Immature natural killer cell (primary cell): ENCODE measurements at regions not wholly inside any gene's neighbourhood (a gene's known extent, or its start where the extent isn't known, plus 50 kb on each side); places are given as distances from the start of the nearest gene placed in this dataset.

Experiments
- DNase-seq, 3 donors: peaks; one replicate each; pipeline ENCODE4 v3.0.0; 2022; ENCODE audit warnings: mixed read lengths in 1 of 3
- H3K27ac Mint-ChIP-seq, 6 donors: one replicate each; pipeline ENCODE4 v1.8.0; 2020; ENCODE audit warnings: mixed read lengths in 6 of 6, mild to moderate bottlenecking in 5 of 6, inconsistent platforms in 4 of 6, moderate library complexity in 3 of 6
- H3K27me3 Mint-ChIP-seq, 3 donors: one replicate each; pipeline ENCODE4 v1.8.0; 2020 to 2021; ENCODE audit warnings: low read depth in 3 of 3, mild to moderate bottlenecking in 3 of 3, mixed read lengths in 3 of 3, moderate library complexity in 3 of 3, inconsistent platforms in 1 of 3
- H3K36me3 Mint-ChIP-seq, 3 donors: one replicate each; pipeline ENCODE4 v1.8.0; 2020; ENCODE audit warnings: mixed read lengths in 3 of 3, inconsistent platforms in 2 of 3, mild to moderate bottlenecking in 2 of 3
- H3K4me1 Mint-ChIP-seq, 2 donors: one replicate each; pipeline ENCODE4 v1.8.0; 2020; ENCODE audit warnings: inconsistent platforms in 2 of 2, mild to moderate bottlenecking in 2 of 2, mixed read lengths in 2 of 2, moderate library complexity in 1 of 2
- H3K4me3 Mint-ChIP-seq, 5 donors: one replicate each; pipeline ENCODE4 v1.8.0; 2020; ENCODE audit warnings: mild to moderate bottlenecking in 5 of 5, mixed read lengths in 5 of 5, inconsistent platforms in 3 of 5, moderate library complexity in 3 of 5
- H3K9me3 Mint-ChIP-seq, 6 donors: one replicate each; pipeline ENCODE4 v1.8.0; 2020; ENCODE audit warnings: mild to moderate bottlenecking in 6 of 6, mixed read lengths in 6 of 6, inconsistent platforms in 4 of 6, moderate library complexity in 3 of 6

DNA sequence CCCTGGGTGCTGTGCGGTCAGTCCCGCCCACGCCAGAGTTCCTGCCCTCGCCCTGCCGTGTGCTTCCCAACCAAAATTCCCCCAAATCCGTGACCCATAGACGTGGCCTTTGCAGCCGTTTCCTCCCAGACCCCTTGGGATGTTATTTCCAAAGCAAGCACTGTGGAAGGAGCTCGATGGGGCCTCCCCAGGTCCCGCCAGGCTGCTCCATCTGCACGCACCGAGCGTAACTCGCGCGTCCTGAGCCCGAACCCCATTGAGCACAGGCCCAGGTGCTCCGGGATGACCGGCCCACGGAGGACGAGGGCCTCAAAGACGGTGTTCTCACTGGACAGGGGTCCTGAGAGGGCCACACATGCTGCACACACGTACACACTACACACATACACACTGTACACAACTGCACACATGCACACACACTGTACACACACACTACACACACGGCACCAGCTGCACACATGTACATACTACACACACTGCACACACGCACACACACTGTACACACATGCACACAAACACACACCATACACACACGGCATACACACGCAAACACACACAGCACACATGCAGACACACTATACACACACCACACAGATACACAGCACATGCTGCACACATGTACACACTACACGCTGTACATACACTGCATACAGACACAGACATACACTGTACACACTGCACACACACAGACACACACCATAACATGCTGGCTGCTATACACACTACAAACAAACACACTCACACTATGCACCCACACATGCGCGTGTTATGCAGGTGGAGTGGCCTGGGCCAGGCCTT is 431.2 kb upstream of the SALL3 start:
- Mint-ChIP-seq H3K4me1 (no peaks in the 10 kb centered on the region), H3K36me3 (no peaks in the 10 kb centered on the region), H3K27ac (no peak overlapping the region), H3K9me3 (peaks cover 0 to 2% (median 0%) of the 10 kb centered on the region in 6 donors), H3K27me3 (peaks cover 0 to 2% (median 0%) of the 10 kb centered on the region in 3 donors), H3K4me3 (no peak overlapping the region)
- no peak for DNase-seq

DNA sequence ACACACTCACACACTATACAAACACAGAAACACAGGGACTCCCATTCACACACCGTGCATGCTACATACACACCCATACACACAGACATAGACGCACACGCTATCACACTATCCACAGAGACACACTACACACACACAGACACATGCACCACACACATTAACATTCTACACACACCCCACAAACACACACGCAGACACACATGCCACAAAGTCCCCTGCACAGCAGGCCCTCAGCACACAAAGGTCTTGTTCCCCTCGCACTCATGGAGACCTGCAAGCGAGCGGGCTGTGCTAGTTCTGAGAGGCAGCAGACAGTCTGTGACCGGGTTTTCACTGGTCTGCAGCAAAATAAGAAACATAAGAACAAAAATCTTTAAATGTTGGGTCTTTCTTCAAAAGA is 429.6 kb upstream of the SALL3 start:
- no peaks in the 10 kb centered on the region for H3K4me1 Mint-ChIP-seq
- no peak for DNase-seq
- no peaks in the 10 kb centered on the region for H3K36me3 Mint-ChIP-seq
- no peak overlapping the region for H3K27ac Mint-ChIP-seq
- peaks cover 0 to 2% (median 0%) of the 10 kb centered on the region in 3 donors for H3K27me3 Mint-ChIP-seq
- H3K4me3 Mint-ChIP-seq = no peak overlapping the region
- peaks cover 0 to 10% (median 3%) of the 10 kb centered on the region in 6 donors for H3K9me3 Mint-ChIP-seq

DNA sequence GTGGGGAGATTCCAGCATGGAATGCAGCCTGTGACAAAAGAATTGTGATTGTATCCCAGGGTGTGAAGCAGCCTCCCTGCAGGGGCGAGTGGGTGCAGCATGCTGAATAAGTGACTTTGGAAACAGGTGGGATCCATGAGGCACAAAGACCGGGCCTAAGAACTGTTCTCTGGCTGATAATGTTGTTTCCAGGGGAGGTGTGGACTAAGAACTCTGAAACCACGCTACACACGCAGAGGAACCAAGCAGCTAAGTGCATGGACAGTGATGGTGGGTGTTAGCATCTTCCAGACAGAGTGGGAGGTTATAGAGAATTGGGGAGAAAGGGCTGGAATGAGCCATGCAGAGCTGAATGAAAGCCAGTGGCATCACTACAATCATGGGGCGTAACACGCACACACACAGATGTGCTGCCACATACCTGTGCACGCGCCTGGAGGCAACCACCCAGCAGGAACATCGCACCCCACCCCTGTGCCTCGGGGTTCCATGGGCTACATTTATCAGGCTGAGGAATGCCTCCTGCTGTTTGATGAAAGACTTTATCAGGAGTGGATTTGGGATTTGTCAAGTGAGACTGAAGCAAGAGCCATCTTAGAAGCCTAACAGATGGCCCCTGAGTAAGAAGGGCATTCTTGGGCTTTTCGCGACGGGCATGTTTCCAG is 424.5 kb upstream of the SALL3 start:
- Mint-ChIP-seq H3K27ac (no peak overlapping the region), H3K9me3 (peaks cover 0 to 18% (median 5%) of the 10 kb centered on the region in 6 donors), H3K4me3 (no peak overlapping the region), H3K36me3 (no peaks in the 10 kb centered on the region), H3K27me3 (peaks cover 0 to 2% (median 2%) of the 10 kb centered on the region in 3 donors), H3K4me1 (no peaks in the 10 kb centered on the region)
- no peak for DNase-seq

DNA sequence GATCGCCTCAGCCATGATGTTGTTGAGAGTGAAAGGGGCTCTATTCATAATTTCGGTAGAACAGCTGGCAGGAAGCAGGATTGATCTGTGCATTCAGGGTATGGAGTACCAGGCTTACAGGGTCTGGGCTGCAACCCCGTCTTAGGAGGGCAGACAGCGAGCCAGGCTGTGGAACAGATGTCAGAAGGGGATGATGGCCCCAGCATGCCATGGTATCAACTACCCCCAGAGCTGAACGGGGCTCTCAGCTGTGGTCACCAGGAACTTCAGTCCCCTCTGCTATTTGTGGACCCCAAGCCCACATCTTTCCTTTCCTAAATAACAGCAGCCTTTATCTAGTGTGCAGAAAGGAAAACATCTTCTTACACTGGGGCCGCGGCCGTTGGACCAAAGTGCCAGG is 422.2 kb upstream of the SALL3 start:
- H3K4me1 Mint-ChIP-seq = no peaks in the 10 kb centered on the region
- no peak for DNase-seq
- H3K27me3 Mint-ChIP-seq = peaks cover 0 to 4% (median 0%) of the 10 kb centered on the region in 3 donors
- H3K36me3 Mint-ChIP-seq = no peaks in the 10 kb centered on the region
- H3K4me3 Mint-ChIP-seq = no peak overlapping the region
- H3K27ac Mint-ChIP-seq = no peak overlapping the region
- H3K9me3 Mint-ChIP-seq = peaks cover 0 to 18% (median 5%) of the 10 kb centered on the region in 6 donors

DNA sequence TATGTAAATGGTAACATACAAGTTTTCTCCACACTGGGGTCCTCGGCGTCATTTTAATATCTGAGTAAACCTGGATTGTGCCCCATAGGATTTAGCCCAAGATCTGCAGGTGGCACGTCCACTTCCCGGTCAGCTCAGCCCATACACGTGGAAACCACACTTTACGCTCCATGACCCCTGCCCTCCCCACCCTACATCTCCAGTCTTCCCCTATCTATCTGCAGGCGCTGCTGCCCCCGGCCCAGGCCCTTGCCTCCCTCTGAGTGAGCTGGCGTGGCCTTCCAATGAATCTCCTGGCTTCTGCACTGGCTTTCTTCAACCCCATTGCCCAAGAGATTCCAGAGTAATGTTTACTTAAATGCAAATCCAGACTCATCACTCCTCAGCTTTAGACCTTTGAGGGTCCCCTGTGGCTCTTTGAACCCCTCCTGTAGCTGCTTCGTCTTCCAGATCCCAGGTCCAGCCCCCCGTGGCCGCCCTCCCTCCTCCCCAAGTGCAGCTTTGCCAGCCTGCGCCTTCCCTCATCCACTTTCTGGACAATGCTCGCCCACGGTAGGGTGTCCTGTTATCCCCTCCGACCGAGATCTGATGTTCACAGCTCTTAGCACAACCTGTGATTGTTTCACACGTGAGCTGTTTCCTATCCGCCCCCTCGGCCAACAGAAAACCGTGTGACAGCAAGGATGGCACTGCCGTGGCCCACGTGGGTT is 421.4 kb upstream of the SALL3 start:
- no peaks in the 10 kb centered on the region for H3K4me1 Mint-ChIP-seq
- no peak overlapping the region for H3K4me3 Mint-ChIP-seq
- H3K9me3 Mint-ChIP-seq = peaks cover 0 to 18% (median 5%) of the 10 kb centered on the region in 6 donors
- no peaks in the 10 kb centered on the region for H3K36me3 Mint-ChIP-seq
- no peak overlapping the region for H3K27ac Mint-ChIP-seq
- peaks cover 0 to 4% (median 0%) of the 10 kb centered on the region in 3 donors for H3K27me3 Mint-ChIP-seq
- no peak for DNase-seq

DNA sequence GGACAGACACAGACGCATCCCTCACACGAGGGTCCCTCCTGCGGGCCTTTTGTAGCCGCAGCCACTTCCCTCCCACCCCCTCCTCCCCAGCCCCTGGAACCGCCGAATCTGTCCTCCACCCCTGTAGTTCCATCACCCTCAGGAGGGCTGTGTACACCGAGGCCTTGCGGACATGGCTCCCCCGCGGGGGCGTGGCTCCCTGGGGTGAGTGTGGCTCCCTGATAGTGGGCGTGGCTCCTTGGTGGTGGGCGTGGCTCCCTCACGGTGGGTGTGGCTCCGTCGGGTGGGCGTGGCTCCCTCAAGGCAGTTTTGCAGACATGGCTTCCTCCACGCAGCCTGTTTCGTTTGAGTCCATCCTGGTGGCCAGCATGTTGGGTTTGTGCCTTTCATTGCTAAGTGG is 420.7 kb upstream of the SALL3 start:
- Mint-ChIP-seq H3K4me3 (no peak overlapping the region), H3K9me3 (peaks cover 0 to 18% (median 5%) of the 10 kb centered on the region in 6 donors), H3K27me3 (peaks cover 0 to 4% (median 0%) of the 10 kb centered on the region in 3 donors), H3K36me3 (no peaks in the 10 kb centered on the region), H3K4me1 (no peaks in the 10 kb centered on the region), H3K27ac (no peak overlapping the region)
- DNase-seq = no peak

DNA sequence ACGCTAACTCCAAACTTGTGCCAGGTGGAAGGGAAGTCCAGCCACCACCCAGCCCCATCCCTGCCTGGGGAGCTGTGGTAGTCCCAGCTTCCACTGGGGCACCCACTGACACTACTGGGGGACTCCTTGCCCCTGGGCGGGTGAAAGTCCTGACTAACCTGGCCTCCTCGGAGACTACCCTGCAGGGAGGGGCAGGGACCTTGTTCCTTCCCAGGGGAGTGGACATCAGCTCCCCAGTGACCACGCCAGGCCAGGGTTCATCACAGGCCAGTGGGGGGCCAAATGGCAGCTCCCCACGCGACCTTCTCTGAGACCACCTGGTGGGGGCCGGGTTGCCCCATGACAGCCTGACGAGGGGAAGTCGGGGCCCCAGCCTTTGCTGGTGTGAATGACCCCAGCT is 420.0 kb upstream of the SALL3 start:
- peaks cover 0 to 13% (median 2%) of the 10 kb centered on the region in 6 donors for H3K9me3 Mint-ChIP-seq
- no peak for DNase-seq
- no peak overlapping the region for H3K27ac Mint-ChIP-seq
- peaks cover 0 to 4% (median 0%) of the 10 kb centered on the region in 3 donors for H3K27me3 Mint-ChIP-seq
- no peaks in the 10 kb centered on the region for H3K36me3 Mint-ChIP-seq
- no peak overlapping the region for H3K4me3 Mint-ChIP-seq
- no peaks in the 10 kb centered on the region for H3K4me1 Mint-ChIP-seq

DNA sequence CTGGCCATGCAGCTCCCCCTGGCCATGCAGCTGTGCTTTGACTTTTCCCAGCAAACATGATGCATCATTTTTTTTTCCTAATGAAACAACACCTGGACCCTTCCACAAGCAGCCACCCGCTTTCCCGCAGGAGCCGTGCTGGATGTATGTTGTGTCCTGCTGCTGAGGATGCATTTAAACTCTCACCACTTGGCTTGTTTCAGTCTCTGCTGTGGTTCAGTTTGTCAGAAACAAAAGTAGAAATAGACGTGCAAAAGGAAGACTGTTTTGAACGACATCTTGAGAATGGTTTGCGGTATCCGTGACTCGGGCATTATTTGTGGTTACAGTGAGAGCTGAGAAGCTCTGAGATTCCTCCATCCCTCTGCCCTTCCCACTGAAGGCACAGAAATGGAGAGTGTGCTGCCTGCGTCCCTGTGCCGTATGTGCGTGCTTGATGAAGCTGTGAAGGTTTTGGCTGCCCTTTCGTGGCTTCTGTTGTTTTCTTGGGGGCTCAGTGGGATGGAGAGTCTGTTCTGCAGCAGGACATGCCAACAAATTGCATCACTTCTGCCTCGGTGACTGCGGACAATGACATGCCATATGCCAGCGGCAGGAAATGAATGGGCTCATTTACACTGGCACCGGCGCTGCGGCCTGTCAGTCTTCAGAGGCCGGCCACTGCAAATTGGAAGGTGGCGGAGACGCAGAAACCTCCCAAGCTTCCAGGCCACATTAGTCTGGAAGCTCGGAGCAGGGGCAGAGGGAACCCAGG is 417.7 kb upstream of the SALL3 start:
- H3K4me3 Mint-ChIP-seq = no peak overlapping the region
- no peaks in the 10 kb centered on the region for H3K36me3 Mint-ChIP-seq
- no peaks in the 10 kb centered on the region for H3K4me1 Mint-ChIP-seq
- H3K27ac Mint-ChIP-seq = no peak overlapping the region
- H3K27me3 Mint-ChIP-seq = peaks cover 0 to 5% (median 3%) of the 10 kb centered on the region in 3 donors
- no peak for DNase-seq
- H3K9me3 Mint-ChIP-seq = peaks cover 0 to 2% (median 0%) of the 10 kb centered on the region in 6 donors

DNA sequence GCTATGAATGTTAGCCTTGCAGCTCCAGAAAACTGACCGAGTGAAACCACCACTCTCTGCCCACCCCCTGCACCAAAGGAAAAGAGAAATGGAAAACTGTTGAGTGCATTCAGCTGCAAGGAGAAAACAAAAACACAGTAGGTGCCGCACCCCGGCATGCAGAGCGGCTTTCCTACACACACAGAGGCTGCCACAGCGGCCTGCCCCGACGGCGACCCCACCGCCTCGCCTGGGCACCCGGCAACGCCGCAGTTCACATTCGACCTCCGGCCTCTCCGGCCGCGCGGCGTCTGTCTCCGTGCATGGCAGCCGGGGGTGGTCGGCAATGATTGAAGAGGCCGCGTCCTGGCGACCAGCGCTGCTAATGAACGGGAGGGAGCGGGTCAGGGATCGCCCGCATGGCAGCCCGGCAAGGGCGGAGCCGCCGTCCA is 417.1 kb upstream of the SALL3 start:
- H3K4me3 Mint-ChIP-seq = no peak overlapping the region
- no peaks in the 10 kb centered on the region for H3K4me1 Mint-ChIP-seq
- DNase-seq = no peak
- H3K9me3 Mint-ChIP-seq = peaks cover 0 to 7% (median under 1%) of the 10 kb centered on the region in 6 donors
- peaks cover 0 to 5% (median 0%) of the 10 kb centered on the region in 3 donors for H3K36me3 Mint-ChIP-seq
- no peak overlapping the region for H3K27ac Mint-ChIP-seq
- peaks cover 3 to 5% (median 3%) of the 10 kb centered on the region in 3 donors for H3K27me3 Mint-ChIP-seq

DNA sequence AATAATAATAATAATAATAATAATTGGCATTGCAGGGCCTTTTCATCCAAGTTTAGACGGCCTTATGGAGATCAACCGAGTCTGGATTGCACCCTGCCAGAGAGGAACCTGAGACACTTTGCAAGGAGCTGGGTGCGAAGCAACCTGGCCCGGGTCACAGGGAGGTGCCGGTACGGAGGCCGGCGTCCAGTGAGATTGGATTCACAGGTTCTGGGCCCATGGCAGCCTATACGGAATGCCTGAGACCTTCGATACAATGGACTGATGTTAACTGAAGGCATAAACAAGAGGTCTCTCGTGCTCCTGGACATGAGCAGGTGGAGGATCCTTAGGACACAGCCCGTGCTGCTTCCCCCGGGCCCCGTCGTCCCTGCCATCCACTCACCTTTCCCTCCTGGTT is 416.5 kb upstream of the SALL3 start:
- Mint-ChIP-seq H3K27me3 (peaks cover 3 to 5% (median 3%) of the 10 kb centered on the region in 3 donors), H3K36me3 (peaks cover 0 to 5% (median 0%) of the 10 kb centered on the region in 3 donors), H3K4me1 (no peaks in the 10 kb centered on the region), H3K4me3 (no peak overlapping the region), H3K27ac (no peak overlapping the region), H3K9me3 (peaks cover 0 to 7% (median under 1%) of the 10 kb centered on the region in 6 donors)
- no peak for DNase-seq

DNA sequence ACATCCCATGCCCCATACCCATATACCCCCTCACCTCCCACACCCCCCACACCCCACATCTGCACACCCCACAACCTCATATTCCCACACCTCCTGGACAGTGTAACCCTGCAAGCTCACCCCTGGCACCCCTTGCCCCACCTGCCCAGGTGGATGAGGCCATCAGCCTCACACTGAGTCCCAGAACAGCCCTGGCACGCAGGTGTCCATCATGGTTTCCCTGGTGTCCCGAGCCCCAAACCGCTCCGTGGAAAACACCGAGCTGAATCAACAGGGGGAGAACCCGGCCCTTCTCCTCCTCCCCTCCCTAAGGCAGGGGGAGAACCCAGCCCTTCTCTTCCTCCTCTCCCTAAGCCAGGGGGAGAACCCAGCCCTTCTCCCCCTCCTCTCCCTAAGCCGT is 415.6 kb upstream of the SALL3 start:
- no peak overlapping the region for H3K4me3 Mint-ChIP-seq
- no peak overlapping the region for H3K27ac Mint-ChIP-seq
- H3K27me3 Mint-ChIP-seq = peaks cover 3 to 5% (median 3%) of the 10 kb centered on the region in 3 donors
- H3K4me1 Mint-ChIP-seq = no peaks in the 10 kb centered on the region
- no peak for DNase-seq
- H3K36me3 Mint-ChIP-seq = peaks cover 0 to 5% (median 0%) of the 10 kb centered on the region in 3 donors
- peaks cover 0 to 8% (median under 1%) of the 10 kb centered on the region in 6 donors for H3K9me3 Mint-ChIP-seq

DNA sequence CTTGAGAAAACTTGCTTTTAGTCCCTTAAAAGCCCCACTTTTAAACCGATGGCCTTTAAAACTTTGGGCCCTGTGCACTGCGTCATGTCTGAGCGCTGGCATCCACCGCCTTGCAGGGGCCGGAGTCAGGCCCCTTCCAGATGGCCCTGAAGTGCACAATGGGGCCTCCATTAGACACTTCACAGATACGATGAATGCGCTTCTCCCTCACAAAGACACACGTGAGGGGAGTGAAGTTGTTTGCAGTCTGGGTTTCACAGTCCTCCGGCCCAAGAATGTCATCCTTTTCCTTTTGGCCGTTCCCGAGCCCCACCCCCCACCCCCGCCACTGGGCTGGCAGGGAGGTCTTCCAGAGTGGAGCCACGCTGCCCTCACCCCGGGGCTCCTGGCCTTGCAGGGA is 415.1 kb upstream of the SALL3 start:
- Mint-ChIP-seq H3K27me3 (peaks cover 3 to 5% (median 3%) of the 10 kb centered on the region in 3 donors), H3K27ac (no peak overlapping the region), H3K4me3 (no peak overlapping the region), H3K36me3 (peaks cover 0 to 5% (median 0%) of the 10 kb centered on the region in 3 donors), H3K9me3 (peaks cover 0 to 10% (median under 1%) of the 10 kb centered on the region in 6 donors), H3K4me1 (no peaks in the 10 kb centered on the region)
- DNase-seq = no peak

DNA sequence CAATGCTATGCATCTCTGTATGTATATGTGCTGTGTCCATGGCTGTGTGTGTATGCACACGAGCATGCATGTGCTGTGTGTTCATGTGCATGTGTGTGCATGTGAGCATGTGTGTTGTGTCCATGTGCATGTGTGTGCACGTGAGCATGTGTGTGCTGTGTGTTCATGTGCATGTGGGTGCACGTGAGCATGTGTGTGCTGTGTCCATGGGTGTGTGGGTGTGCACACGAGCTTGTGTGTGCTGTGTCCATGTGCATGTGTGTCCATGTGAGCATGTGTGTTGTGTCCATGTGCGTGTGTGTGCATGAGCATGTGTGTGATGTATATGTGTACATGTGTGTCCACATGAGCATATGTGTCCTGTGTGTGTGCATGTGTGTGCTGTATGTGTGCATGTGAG is 414.4 kb upstream of the SALL3 start:
- no peak overlapping the region for H3K27ac Mint-ChIP-seq
- H3K4me3 Mint-ChIP-seq = no peak overlapping the region
- H3K9me3 Mint-ChIP-seq = peaks cover 0 to 10% (median under 1%) of the 10 kb centered on the region in 6 donors
- DNase-seq = no peak
- peaks cover 0 to 5% (median 0%) of the 10 kb centered on the region in 3 donors for H3K36me3 Mint-ChIP-seq
- H3K27me3 Mint-ChIP-seq = peaks cover 3 to 5% (median 3%) of the 10 kb centered on the region in 3 donors
- no peaks in the 10 kb centered on the region for H3K4me1 Mint-ChIP-seq
